Astrocyte (in vitro differentiated cells and primary cell): ENCODE measurements at regions not wholly inside any gene's neighbourhood (a gene's known extent, or its start where the extent isn't known, plus 50 kb on each side); places are given as distances from the start of the nearest gene placed in this dataset.

Experiments
- DNase-seq: peaks from one replicate; pipeline ENCODE4 v3.0.0-alpha.2; 2010; ENCODE audit warnings: low read depth
- FAIRE-seq: peaks from 2 replicates; lab custom pipeline; 2011; peaks lifted over from hg19 to GRCh38; lab: Jason Lieb, UNC
- H2AFZ ChIP-seq: 2 replicates; pipeline ENCODE4 v1.6.0; 2012; ENCODE audit warnings: low read depth, low read length, inconsistent platforms
- H3K27ac ChIP-seq: 2 replicates; pipeline ENCODE4 v1.5.1; 2011; ENCODE audit warnings: low read depth, low read length, inconsistent platforms
- H3K27me3 ChIP-seq: 2 replicates; pipeline ENCODE4 v1.6.0; 2011; ENCODE audit warnings: low read length, inconsistent platforms; ENCODE audit not compliant: insufficient read depth
- H3K36me3 ChIP-seq: 2 replicates; pipeline ENCODE4 v1.5.1; 2011; ENCODE audit warnings: low read length, inconsistent platforms; ENCODE audit not compliant: insufficient read depth
- H3K4me1 ChIP-seq: 2 replicates; pipeline ENCODE4 v1.5.1; 2011; ENCODE audit warnings: low read length, inconsistent platforms; ENCODE audit not compliant: insufficient read depth
- H3K4me2 ChIP-seq: 2 replicates; pipeline ENCODE4 v1.6.0; 2012; ENCODE audit warnings: low read length, inconsistent platforms
- H3K4me3 ChIP-seq: 2 replicates; pipeline ENCODE4 v1.5.1; 2011; ENCODE audit warnings: low read depth, mild to moderate bottlenecking, low read length, inconsistent platforms; ENCODE audit not compliant: insufficient read depth
- H3K79me2 ChIP-seq: 2 replicates; pipeline ENCODE4 v1.6.0; 2012; ENCODE audit warnings: mild to moderate bottlenecking, low read length, inconsistent platforms; ENCODE audit not compliant: insufficient read depth
- H3K9ac ChIP-seq: 2 replicates; pipeline ENCODE4 v1.6.0; 2012; ENCODE audit warnings: mild to moderate bottlenecking, low read length, inconsistent platforms
- H3K9me3 ChIP-seq: 2 replicates; pipeline ENCODE4 v1.5.1; 2012; ENCODE audit warnings: low read depth, mild to moderate bottlenecking, low read length, inconsistent platforms; ENCODE audit not compliant: insufficient read depth
- H4K20me1 ChIP-seq: 2 replicates; pipeline ENCODE4 v1.6.0; 2012; ENCODE audit warnings: low read length, inconsistent platforms; ENCODE audit not compliant: insufficient read depth
- H3K27ac Mint-ChIP-seq: one replicate; pipeline ENCODE4 v1.8.0; 2021; ENCODE audit warnings: mild to moderate bottlenecking, mixed read lengths; ENCODE audit not compliant: unreplicated experiment
- H3K27me3 Mint-ChIP-seq: one replicate; pipeline ENCODE4 v1.8.0; 2021; ENCODE audit warnings: low read depth, mixed read lengths; ENCODE audit not compliant: unreplicated experiment
- H3K36me3 Mint-ChIP-seq: one replicate; pipeline ENCODE4 v1.8.0; 2021; ENCODE audit warnings: low read depth, mixed read lengths; ENCODE audit not compliant: unreplicated experiment
- H3K4me1 Mint-ChIP-seq: one replicate; pipeline ENCODE4 v1.8.0; 2021; ENCODE audit warnings: low read depth, mixed read lengths; ENCODE audit not compliant: unreplicated experiment
- H3K4me3 Mint-ChIP-seq: one replicate; pipeline ENCODE4 v1.8.0; 2021; ENCODE audit warnings: mild to moderate bottlenecking, moderate library complexity, mixed read lengths; ENCODE audit not compliant: unreplicated experiment
- H3K9me3 Mint-ChIP-seq: one replicate; pipeline ENCODE4 v1.8.0; 2021; ENCODE audit warnings: mild to moderate bottlenecking, mixed read lengths; ENCODE audit not compliant: unreplicated experiment
- EZH2 ChIP-seq: IDR thresholded peaks from 2 replicates; pipeline ENCODE4 v1.6.1; 2012; ENCODE audit warnings: mild to moderate bottlenecking, low read length, inconsistent platforms; ENCODE audit not compliant: insufficient read depth
- TF ChIP-seq, protein P1 (sequence below): IDR thresholded peaks from 2 replicates; pipeline ENCODE4 v1.5.1; 2011; ENCODE audit warnings: low read depth, mild to moderate bottlenecking, inconsistent platforms, low read length, moderate library complexity; ENCODE audit not compliant: insufficient read depth

- Mint-ChIP-seq H3K4me1 (no peaks in the 10 kb centered on the region), H3K36me3 (no peaks in the 10 kb centered on the region)
These were observed 223.7 kb downstream of the GPAT3 start for GRCh38 chr4:83759611-83760010.

DNA sequence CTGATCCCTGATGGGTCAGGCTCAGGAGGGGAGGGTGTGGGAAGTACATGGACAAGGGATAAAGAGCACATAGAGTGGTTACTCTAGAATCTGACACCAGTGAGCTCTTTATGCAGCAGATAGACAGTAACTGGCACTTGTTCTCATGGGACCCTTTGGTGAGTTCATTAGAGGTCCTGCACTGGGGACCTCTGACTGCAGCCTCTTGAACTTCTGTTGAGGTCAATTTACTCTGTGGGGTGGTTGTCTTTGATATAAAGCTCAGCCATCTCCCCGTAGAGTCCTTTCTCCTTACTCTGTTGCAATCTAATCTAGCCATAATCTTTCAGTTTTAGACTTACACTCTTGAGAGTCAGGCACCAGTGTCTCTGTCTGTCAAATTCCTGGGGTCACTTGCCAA, 222.4 kb downstream of the GPAT3 start:
- Mint-ChIP-seq H3K36me3 (no peaks in the 10 kb centered on the region), H3K27ac (no peak overlapping the region), H3K9me3 (no peaks in the 10 kb centered on the region), H3K27me3 (no peaks in the 10 kb centered on the region), H3K4me1 (no peaks in the 10 kb centered on the region), H3K4me3 (no peak overlapping the region)
- FAIRE-seq (no peak), DNase-seq (no peak)
- no peak overlapping the region for H3K4me3 ChIP-seq
- H2AFZ ChIP-seq = no peak overlapping the region
- no peaks in the 10 kb centered on the region for H3K79me2 ChIP-seq
- H3K36me3 ChIP-seq = no peaks in the 10 kb centered on the region
- no peaks in the 10 kb centered on the region for H3K27me3 ChIP-seq
- TF ChIP-seq EZH2 = no peak
- TF ChIP-seq, protein P1, sequence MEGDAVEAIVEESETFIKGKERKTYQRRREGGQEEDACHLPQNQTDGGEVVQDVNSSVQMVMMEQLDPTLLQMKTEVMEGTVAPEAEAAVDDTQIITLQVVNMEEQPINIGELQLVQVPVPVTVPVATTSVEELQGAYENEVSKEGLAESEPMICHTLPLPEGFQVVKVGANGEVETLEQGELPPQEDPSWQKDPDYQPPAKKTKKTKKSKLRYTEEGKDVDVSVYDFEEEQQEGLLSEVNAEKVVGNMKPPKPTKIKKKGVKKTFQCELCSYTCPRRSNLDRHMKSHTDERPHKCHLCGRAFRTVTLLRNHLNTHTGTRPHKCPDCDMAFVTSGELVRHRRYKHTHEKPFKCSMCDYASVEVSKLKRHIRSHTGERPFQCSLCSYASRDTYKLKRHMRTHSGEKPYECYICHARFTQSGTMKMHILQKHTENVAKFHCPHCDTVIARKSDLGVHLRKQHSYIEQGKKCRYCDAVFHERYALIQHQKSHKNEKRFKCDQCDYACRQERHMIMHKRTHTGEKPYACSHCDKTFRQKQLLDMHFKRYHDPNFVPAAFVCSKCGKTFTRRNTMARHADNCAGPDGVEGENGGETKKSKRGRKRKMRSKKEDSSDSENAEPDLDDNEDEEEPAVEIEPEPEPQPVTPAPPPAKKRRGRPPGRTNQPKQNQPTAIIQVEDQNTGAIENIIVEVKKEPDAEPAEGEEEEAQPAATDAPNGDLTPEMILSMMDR = no peak
- no peaks in the 10 kb centered on the region for H4K20me1 ChIP-seq
- no peaks in the 10 kb centered on the region for H3K9me3 ChIP-seq
- no peak overlapping the region for H3K27ac ChIP-seq
- H3K9ac ChIP-seq = no peak overlapping the region
- H3K4me2 ChIP-seq = no peak overlapping the region
- H3K4me1 ChIP-seq = no peaks in the 10 kb centered on the region

More at GRCh38 chr4:83759611-83760010, 223.7 kb downstream of the GPAT3 start:
- Mint-ChIP-seq H3K4me3 (no peak overlapping the region), H3K27ac (no peak overlapping the region), H3K27me3 (no peaks in the 10 kb centered on the region), H3K9me3 (no peaks in the 10 kb centered on the region)
- Histone ChIP-seq H3K79me2 (no peaks in the 10 kb centered on the region), H3K27ac (no peak overlapping the region), H4K20me1 (no peaks in the 10 kb centered on the region), H3K4me1 (no peaks in the 10 kb centered on the region), H3K9me3 (no peaks in the 10 kb centered on the region), H3K36me3 (no peaks in the 10 kb centered on the region), H3K4me2 (no peak overlapping the region), H3K9ac (no peak overlapping the region), H2AFZ (no peak overlapping the region), H3K27me3 (no peaks in the 10 kb centered on the region), H3K4me3 (no peak overlapping the region)
- TF ChIP-seq EZH2 = no peak
- TF ChIP-seq, protein P1 = no peak
- FAIRE-seq = no peak
- DNase-seq = no peak

GRCh38 chr4:83757121-83757621, 221.3 kb downstream of the GPAT3 start:
- Histone ChIP-seq H3K9ac (no peak overlapping the region), H3K4me3 (no peak overlapping the region), H3K4me2 (no peak overlapping the region), H3K27ac (no peak overlapping the region), H3K36me3 (no peaks in the 10 kb centered on the region), H3K9me3 (no peaks in the 10 kb centered on the region), H3K79me2 (no peaks in the 10 kb centered on the region), H3K27me3 (no peaks in the 10 kb centered on the region), H3K4me1 (no peaks in the 10 kb centered on the region), H2AFZ (no peak overlapping the region), H4K20me1 (no peaks in the 10 kb centered on the region)
- Mint-ChIP-seq H3K27ac (no peak overlapping the region), H3K27me3 (no peaks in the 10 kb centered on the region), H3K4me1 (no peaks in the 10 kb centered on the region), H3K9me3 (no peaks in the 10 kb centered on the region), H3K36me3 (no peaks in the 10 kb centered on the region), H3K4me3 (no peak overlapping the region)
- DNase-seq = no peak
- FAIRE-seq = no peak
- TF ChIP-seq, protein P1 = no peak
- no peak for TF ChIP-seq EZH2
